ENCODE measurements at regions not wholly inside any gene's neighbourhood (a gene's known extent, or its start where the extent isn't known, plus 50 kb on each side); places are given as distances from the start of the nearest gene placed in this dataset.

DNA sequence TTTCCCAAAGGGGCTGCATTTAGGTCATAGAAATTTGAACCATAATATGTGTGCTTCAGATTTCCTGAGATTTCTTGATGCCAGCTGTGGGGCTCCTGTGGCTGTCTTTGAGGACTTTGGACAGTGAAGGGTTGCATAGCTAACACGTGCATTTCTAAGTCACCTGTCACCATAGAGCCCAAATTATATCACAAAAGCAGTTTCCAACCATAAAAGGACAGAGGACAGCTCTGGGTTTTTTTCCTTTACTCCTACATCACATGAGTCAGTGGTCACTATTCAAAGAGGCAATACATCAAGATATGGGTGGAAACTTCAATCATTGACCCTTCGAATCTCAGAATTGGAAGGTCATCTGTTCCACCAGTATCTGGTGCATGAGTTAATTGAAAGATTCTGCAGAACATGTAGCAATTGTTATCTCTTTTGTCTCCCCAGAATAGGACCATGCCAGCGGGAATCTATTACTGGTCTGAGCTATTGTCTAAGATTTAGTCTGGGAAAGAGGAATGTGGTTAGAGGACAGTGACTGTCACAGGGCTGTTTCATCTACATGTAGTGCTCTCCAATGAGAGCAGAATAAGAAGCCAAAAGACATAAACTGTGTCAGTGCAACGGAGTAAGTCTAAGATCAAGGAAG, 133.5 kb downstream of the AASDH start:
- H3K79me2 ChIP-seq (ENCODE audit: insufficient read depth): no peaks in the 10 kb centered on the region
- no peaks in the 10 kb centered on the region for H3F3A ChIP-seq (replicated peaks; ENCODE audit: insufficient read depth)
- no peak overlapping the region for H3K9ac ChIP-seq
- H2AFZ ChIP-seq (ENCODE audit: low read depth): no peak overlapping the region
- H3K9me2 ChIP-seq: no peaks in the 10 kb centered on the region
- H3K4me3 ChIP-seq (ENCODE audit: low read depth in 2 of 2, low read length in 1 of 2): no peak overlapping the region
- H3K36me3 ChIP-seq (replicated peaks in 1 of 2; ENCODE audit: control insufficient read depth in 1 of 2, insufficient read depth in 2 of 2, low read length in 1 of 2): no peaks in the 10 kb centered on the region
- peak overlapping the region in 1 of 2 experiments; percentile 86; a peak in 2 of 4 replicates for H3K27ac ChIP-seq (ENCODE audit: low read depth in 2 of 2, low read length in 1 of 2)
- WGBS (ENCODE audit: low lambda C conversion rate): 61% methylated on average over 4 of the region's 4 CpGs
- CTCF ChIA-PET: interaction anchor here (1.0 kb wide), 1 partner anchor 305 kb away, joined by 3 read pairs; the partner anchor contains the start of gene CEP135
- no peak for DNase-seq
- peaks cover 0 to 9% of the 10 kb centered on the region in 2 experiments; a peak in 2 of 4 replicates for H3K4me1 ChIP-seq (ENCODE audit: control insufficient read depth in 1 of 2, insufficient read depth in 2 of 2, low read depth in 1 of 2, low read length in 1 of 2)
- no peak overlapping the region for H3K4me2 ChIP-seq
- TF ChIP-seq RCOR1 (IDR thresholded peaks at IDR 0.05; ENCODE audit: low read length) (peak; percentile 79; the same call in 1 of the 2 replicates), GABPA (IDR thresholded peaks at IDR 0.05; ENCODE audit: low read depth) (no peak), GATA2 (CRISPR knock-in tag; IDR thresholded peaks at IDR 0.05) (peak; percentile 70), YY1 (IDR thresholded peaks at IDR 0.05; ENCODE audit: low read depth) (no peak), RFX5 (IDR thresholded peaks at IDR 0.05; ENCODE audit: low read length) (no peak), EZH2phosphoT487 (IDR thresholded peaks at IDR 0.05; ENCODE audit: borderline replicate concordance, low read depth) (no peak), NRF1 (IDR thresholded peaks at IDR 0.05; ENCODE audit: low read depth, low read length) (no peak), IRF3 (IDR thresholded peaks at IDR 0.05; ENCODE audit: low read depth, low read length) (no peak), MXI1 (IDR thresholded peaks at IDR 0.05; ENCODE audit: low read depth, low read length) (no peak), RAD21 (IDR thresholded peaks at IDR 0.05; ENCODE audit: low read length) (peak; percentile 37), NFIC (IDR thresholded peaks at IDR 0.05; ENCODE audit: borderline replicate concordance) (no peak), TAF1 (IDR thresholded peaks at IDR 0.05; ENCODE audit: borderline replicate concordance, low read depth, low read length) (no peak), USF1 (IDR thresholded peaks at IDR 0.05; ENCODE audit: borderline replicate concordance, low read depth) (no peak), SIN3A (IDR thresholded peaks at IDR 0.05; ENCODE audit: borderline replicate concordance, low read depth, low read length) (no peak), EP300 (IDR thresholded peaks at IDR 0.05; ENCODE audit: borderline replicate concordance in 1 of 2, low read depth in 1 of 2, low read length in 1 of 2) (peak in 1 of 2 experiments; percentile 77; a peak in 2 of 4 replicates), CHD2 (IDR thresholded peaks at IDR 0.05; ENCODE audit: low read length, partially characterized antibody) (peak; percentile 15)
- TF ChIP-seq, protein P1, sequence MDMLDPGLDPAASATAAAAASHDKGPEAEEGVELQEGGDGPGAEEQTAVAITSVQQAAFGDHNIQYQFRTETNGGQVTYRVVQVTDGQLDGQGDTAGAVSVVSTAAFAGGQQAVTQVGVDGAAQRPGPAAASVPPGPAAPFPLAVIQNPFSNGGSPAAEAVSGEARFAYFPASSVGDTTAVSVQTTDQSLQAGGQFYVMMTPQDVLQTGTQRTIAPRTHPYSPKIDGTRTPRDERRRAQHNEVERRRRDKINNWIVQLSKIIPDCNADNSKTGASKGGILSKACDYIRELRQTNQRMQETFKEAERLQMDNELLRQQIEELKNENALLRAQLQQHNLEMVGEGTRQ (IDR thresholded peaks at IDR 0.05; ENCODE audit: borderline replicate concordance, low read depth, low read length): no peak
- TF ChIP-seq, protein P2, sequence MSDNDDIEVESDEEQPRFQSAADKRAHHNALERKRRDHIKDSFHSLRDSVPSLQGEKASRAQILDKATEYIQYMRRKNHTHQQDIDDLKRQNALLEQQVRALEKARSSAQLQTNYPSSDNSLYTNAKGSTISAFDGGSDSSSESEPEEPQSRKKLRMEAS (IDR thresholded peaks at IDR 0.05; ENCODE audit: low read depth): no peak
- TF ChIP-seq, protein P3, sequence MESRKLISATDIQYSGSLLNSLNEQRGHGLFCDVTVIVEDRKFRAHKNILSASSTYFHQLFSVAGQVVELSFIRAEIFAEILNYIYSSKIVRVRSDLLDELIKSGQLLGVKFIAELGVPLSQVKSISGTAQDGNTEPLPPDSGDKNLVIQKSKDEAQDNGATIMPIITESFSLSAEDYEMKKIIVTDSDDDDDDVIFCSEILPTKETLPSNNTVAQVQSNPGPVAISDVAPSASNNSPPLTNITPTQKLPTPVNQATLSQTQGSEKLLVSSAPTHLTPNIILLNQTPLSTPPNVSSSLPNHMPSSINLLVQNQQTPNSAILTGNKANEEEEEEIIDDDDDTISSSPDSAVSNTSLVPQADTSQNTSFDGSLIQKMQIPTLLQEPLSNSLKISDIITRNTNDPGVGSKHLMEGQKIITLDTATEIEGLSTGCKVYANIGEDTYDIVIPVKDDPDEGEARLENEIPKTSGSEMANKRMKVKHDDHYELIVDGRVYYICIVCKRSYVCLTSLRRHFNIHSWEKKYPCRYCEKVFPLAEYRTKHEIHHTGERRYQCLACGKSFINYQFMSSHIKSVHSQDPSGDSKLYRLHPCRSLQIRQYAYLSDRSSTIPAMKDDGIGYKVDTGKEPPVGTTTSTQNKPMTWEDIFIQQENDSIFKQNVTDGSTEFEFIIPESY (IDR thresholded peaks at IDR 0.05; ENCODE audit: borderline replicate concordance, low read depth): no peak
- no peaks in the 10 kb centered on the region for H3K9me3 ChIP-seq
- POLR2A ChIA-PET: interaction anchor here (0.8 to 1.0 kb wide), 2 partner anchors 8 to 13 kb away, joined by 3 to 4 read pairs; no protein-coding TSS in a partner anchor
- H4K20me1 ChIP-seq (ENCODE audit: insufficient read depth): no peaks in the 10 kb centered on the region
- no peaks in the 10 kb centered on the region for H3K27me3 ChIP-seq (ENCODE audit: insufficient read depth)
